ENCODE measurements at regions not wholly inside any gene's neighbourhood (a gene's known extent, or its start where the extent isn't known, plus 50 kb on each side); places are given as distances from the start of the nearest gene placed in this dataset.

GRCh38 chr10:71032887-71033286, 144.5 kb upstream of the PCBD1 start:
- H3K9me3 ChIP-seq (ENCODE audit: severe bottlenecking): no peaks in the 10 kb centered on the region
- H3K4me3 ChIP-seq (ENCODE audit: low read depth, low read length): no peak overlapping the region
- TF ChIP-seq CTCF (IDR thresholded peaks at IDR 0.05; ENCODE audit: low read depth, low read length): no peak
- no peak overlapping the region for H3K27ac ChIP-seq
- no peak for DNase-seq
- H3K27me3 ChIP-seq (ENCODE audit: insufficient read depth, low read depth, severe bottlenecking): no peaks in the 10 kb centered on the region
- H3K36me3 ChIP-seq: no peaks in the 10 kb centered on the region

GRCh38 chr10:71033396-71033980, 145.1 kb upstream of the PCBD1 start:
- H3K36me3 ChIP-seq: no peaks in the 10 kb centered on the region
- no peaks in the 10 kb centered on the region for H3K27me3 ChIP-seq (ENCODE audit: insufficient read depth, low read depth, severe bottlenecking)
- no peak overlapping the region for H3K27ac ChIP-seq
- no peak for DNase-seq
- TF ChIP-seq CTCF (IDR thresholded peaks at IDR 0.05; ENCODE audit: low read depth, low read length): peak; percentile 31; the same call in 1 of the 2 replicates
- H3K9me3 ChIP-seq (ENCODE audit: severe bottlenecking): no peaks in the 10 kb centered on the region
- no peak overlapping the region for H3K4me3 ChIP-seq (ENCODE audit: low read depth, low read length)

GRCh38 chr10:71035511-71036296, 147.3 kb upstream of the PCBD1 start:
- no peak overlapping the region for H3K4me3 ChIP-seq (ENCODE audit: low read depth, low read length)
- no peaks in the 10 kb centered on the region for H3K27me3 ChIP-seq (ENCODE audit: insufficient read depth, low read depth, severe bottlenecking)
- H3K36me3 ChIP-seq: no peaks in the 10 kb centered on the region
- DNase-seq: no peak
- no peaks in the 10 kb centered on the region for H3K9me3 ChIP-seq (ENCODE audit: severe bottlenecking)
- no peak for TF ChIP-seq CTCF (IDR thresholded peaks at IDR 0.05; ENCODE audit: low read depth, low read length)
- H3K27ac ChIP-seq: no peak overlapping the region

GRCh38 chr10:71036297-71036966, 148.1 kb upstream of the PCBD1 start:
- no peaks in the 10 kb centered on the region for H3K9me3 ChIP-seq (ENCODE audit: severe bottlenecking)
- H3K36me3 ChIP-seq: no peaks in the 10 kb centered on the region
- H3K27ac ChIP-seq: no peak overlapping the region
- no peak for DNase-seq
- TF ChIP-seq CTCF (IDR thresholded peaks at IDR 0.05; ENCODE audit: low read depth, low read length): no peak
- no peaks in the 10 kb centered on the region for H3K27me3 ChIP-seq (ENCODE audit: insufficient read depth, low read depth, severe bottlenecking)
- H3K4me3 ChIP-seq (ENCODE audit: low read depth, low read length): no peak overlapping the region

GRCh38 chr10:71038091-71038633, 149.8 kb upstream of the PCBD1 start:
- no peak for DNase-seq
- H3K9me3 ChIP-seq (ENCODE audit: severe bottlenecking): no peaks in the 10 kb centered on the region
- no peak for TF ChIP-seq CTCF (IDR thresholded peaks at IDR 0.05; ENCODE audit: low read depth, low read length)
- H3K4me3 ChIP-seq (ENCODE audit: low read depth, low read length): no peak overlapping the region
- no peaks in the 10 kb centered on the region for H3K27me3 ChIP-seq (ENCODE audit: insufficient read depth, low read depth, severe bottlenecking)
- H3K36me3 ChIP-seq: no peaks in the 10 kb centered on the region
- no peak overlapping the region for H3K27ac ChIP-seq
